Esophagus muscularis mucosa (tissue), 3 donors: ENCODE measurements at regions not wholly inside any gene's neighbourhood (a gene's known extent, or its start where the extent isn't known, plus 50 kb on each side); places are given as distances from the start of the nearest gene placed in this dataset.

Experiments used
- POLR2A ChIP-seq: fragments of 450-650 bp; IDR thresholded peaks from one replicate; pipeline ENCODE4 v1.6.1; 2017; ENCODE audit warnings: antibody characterized with exemption, moderate library complexity, mild to moderate bottlenecking, low read depth
- POLR2AphosphoS5 ChIP-seq, 2 donors: sonication (generic); formaldehyde crosslinking; IDR thresholded peaks; one replicate each; pipeline ENCODE4 v1.6.1; 2017; ENCODE audit warnings: antibody characterized with exemption in 2 of 2
- TF ChIP-seq, protein P1 (sequence below), 3 experiments: fragments of 200-600 bp in 2 of 3; fragments of 450-650 bp in 1 of 3; sonication (generic) in 2 of 3; IDR thresholded peaks; one replicate each; pipeline ENCODE4 v1.5.1; 2017 to 2019; ENCODE audit warnings: antibody characterized with exemption in 3 of 3, mild to moderate bottlenecking in 2 of 3, moderate library complexity in 1 of 3

DNA sequence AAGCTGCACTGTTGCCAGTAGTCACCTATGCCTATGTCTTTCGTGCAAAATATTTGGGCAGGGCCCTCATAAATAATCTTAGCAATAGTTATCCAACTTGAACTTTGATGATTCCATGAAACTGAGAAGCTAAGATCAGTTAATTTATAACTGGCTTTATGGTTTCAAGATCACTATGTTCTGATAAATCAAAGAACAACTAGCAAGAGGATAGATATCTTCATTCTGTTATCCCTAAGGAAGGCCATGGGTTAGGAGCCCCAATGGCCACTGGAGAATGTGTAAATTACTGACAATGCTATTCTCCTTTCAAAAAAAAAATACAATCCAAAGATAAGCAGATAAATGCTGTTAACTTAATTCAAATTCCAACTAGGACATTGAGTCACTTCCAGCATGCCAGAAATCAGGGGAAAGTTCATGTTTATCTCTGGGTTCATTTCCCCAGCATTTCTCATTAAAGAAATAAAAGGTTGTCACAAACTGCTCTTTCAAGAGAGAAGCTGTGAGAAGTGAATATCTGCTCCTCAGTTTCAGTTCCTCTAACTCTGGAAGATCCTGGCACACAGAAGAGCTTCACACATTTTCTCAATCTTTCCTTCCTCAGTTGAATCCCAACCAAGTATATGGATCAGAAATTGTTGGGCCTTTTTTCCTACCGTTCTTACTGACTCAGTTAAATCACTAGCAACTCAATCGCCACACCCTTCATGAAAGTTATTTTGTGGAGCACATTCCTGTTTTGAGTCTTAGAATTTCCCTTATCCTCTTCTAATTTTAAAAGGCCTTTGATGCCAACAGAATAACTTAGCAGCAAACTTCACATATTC lies 59.6 kb upstream of the SLC1A1 start:
- TF ChIP-seq, protein P1, sequence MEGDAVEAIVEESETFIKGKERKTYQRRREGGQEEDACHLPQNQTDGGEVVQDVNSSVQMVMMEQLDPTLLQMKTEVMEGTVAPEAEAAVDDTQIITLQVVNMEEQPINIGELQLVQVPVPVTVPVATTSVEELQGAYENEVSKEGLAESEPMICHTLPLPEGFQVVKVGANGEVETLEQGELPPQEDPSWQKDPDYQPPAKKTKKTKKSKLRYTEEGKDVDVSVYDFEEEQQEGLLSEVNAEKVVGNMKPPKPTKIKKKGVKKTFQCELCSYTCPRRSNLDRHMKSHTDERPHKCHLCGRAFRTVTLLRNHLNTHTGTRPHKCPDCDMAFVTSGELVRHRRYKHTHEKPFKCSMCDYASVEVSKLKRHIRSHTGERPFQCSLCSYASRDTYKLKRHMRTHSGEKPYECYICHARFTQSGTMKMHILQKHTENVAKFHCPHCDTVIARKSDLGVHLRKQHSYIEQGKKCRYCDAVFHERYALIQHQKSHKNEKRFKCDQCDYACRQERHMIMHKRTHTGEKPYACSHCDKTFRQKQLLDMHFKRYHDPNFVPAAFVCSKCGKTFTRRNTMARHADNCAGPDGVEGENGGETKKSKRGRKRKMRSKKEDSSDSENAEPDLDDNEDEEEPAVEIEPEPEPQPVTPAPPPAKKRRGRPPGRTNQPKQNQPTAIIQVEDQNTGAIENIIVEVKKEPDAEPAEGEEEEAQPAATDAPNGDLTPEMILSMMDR (IDR thresholded peaks at IDR 0.05) = no peak
- TF ChIP-seq POLR2AphosphoS5 (IDR thresholded peaks at IDR 0.05) = no peak
- no peak for TF ChIP-seq POLR2A
